Glutamatergic neuron (in vitro differentiated cells): ENCODE measurements at regions not wholly inside any gene's neighbourhood (a gene's known extent, or its start where the extent isn't known, plus 50 kb on each side); places are given as distances from the start of the nearest gene placed in this dataset.
"Not testable (repeated sequence)": the region's sequence is repeated elsewhere in the genome, so short reads cannot be mapped to it uniquely, and the experiment has no call there.

Source experiments
- DNase-seq: peaks from one replicate; pipeline ENCODE4 v3.0.0; 2022
- H3K27ac Mint-ChIP-seq: one replicate; pipeline ENCODE4 v1.8.0; 2020; ENCODE audit warnings: mild to moderate bottlenecking, mixed read lengths, inconsistent platforms; ENCODE audit not compliant: unreplicated experiment
- H3K27me3 Mint-ChIP-seq: one replicate; pipeline ENCODE4 v1.8.0; 2020; ENCODE audit warnings: mild to moderate bottlenecking, moderate library complexity, mixed read lengths, inconsistent platforms; ENCODE audit not compliant: unreplicated experiment
- H3K36me3 Mint-ChIP-seq: one replicate; pipeline ENCODE4 v1.8.0; 2020; ENCODE audit warnings: mild to moderate bottlenecking, mixed read lengths, inconsistent platforms; ENCODE audit not compliant: unreplicated experiment
- H3K4me1 Mint-ChIP-seq: one replicate; pipeline ENCODE4 v1.8.0; 2020; ENCODE audit warnings: mild to moderate bottlenecking, low read depth, mixed read lengths, inconsistent platforms; ENCODE audit not compliant: unreplicated experiment
- H3K4me3 Mint-ChIP-seq: one replicate; pipeline ENCODE4 v1.8.0; 2020; ENCODE audit warnings: mild to moderate bottlenecking, mixed read lengths, inconsistent platforms; ENCODE audit not compliant: unreplicated experiment
- H3K9me3 Mint-ChIP-seq: one replicate; pipeline ENCODE4 v1.8.0; 2020; ENCODE audit warnings: mild to moderate bottlenecking, moderate library complexity, mixed read lengths, inconsistent platforms; ENCODE audit not compliant: unreplicated experiment
- TF ChIP-seq, protein P1 (sequence below): fragments of 200-600 bp; sonication (generic); IDR thresholded peaks from one replicate; pipeline ENCODE4 v1.5.0; 2021; ENCODE audit not compliant: partially characterized antibody, unreplicated experiment

DNA sequence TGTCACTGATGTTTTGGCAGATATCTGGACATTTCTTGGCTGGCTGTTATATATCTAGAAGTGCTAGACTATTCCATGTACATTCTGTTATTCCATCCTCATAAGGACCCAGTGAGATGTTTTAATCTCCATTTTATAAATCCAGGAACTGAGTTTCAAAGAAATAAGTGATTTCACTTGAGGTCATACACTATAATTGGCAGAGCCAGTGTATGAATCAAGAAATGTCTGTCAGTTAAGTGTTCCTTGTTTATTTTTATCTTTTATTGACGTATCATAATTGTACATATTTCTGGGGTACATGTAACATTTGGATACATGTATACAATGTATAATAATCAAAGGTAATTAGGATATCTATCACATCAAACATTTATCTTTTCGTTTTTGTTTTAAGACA, 338.3 kb upstream of the KLF4 start:
- Mint-ChIP-seq H3K36me3 (no peaks in the 10 kb centered on the region), H3K27ac (no peak overlapping the region), H3K4me3 (no peak overlapping the region), H3K4me1 (no peaks in the 10 kb centered on the region), H3K9me3 (no peaks in the 10 kb centered on the region), H3K27me3 (no peaks in the 10 kb centered on the region)
- DNase-seq: no peak
- TF ChIP-seq, protein P1, sequence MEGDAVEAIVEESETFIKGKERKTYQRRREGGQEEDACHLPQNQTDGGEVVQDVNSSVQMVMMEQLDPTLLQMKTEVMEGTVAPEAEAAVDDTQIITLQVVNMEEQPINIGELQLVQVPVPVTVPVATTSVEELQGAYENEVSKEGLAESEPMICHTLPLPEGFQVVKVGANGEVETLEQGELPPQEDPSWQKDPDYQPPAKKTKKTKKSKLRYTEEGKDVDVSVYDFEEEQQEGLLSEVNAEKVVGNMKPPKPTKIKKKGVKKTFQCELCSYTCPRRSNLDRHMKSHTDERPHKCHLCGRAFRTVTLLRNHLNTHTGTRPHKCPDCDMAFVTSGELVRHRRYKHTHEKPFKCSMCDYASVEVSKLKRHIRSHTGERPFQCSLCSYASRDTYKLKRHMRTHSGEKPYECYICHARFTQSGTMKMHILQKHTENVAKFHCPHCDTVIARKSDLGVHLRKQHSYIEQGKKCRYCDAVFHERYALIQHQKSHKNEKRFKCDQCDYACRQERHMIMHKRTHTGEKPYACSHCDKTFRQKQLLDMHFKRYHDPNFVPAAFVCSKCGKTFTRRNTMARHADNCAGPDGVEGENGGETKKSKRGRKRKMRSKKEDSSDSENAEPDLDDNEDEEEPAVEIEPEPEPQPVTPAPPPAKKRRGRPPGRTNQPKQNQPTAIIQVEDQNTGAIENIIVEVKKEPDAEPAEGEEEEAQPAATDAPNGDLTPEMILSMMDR: no peak

DNA sequence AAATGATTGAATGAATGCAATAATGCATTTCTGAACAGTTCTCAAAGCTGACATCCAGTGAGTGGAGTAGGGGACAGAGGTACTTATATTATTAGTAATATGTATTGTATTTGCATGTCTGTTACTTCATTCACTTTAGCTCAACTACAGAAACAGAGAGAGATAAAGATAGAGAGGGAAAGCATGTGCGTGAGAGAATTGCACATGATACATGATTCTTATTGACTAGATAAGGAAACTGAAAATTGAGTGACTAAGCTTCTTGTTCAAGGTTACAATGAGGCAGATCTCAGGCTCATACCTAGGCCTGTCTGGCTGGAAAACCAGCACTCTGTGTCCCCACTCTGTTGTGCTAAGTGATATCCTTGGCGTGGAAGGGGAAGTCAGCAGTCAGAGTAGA, 337.7 kb upstream of the KLF4 start:
- no peak overlapping the region for H3K27ac Mint-ChIP-seq
- DNase-seq: no peak
- no peaks in the 10 kb centered on the region for H3K27me3 Mint-ChIP-seq
- no peaks in the 10 kb centered on the region for H3K4me1 Mint-ChIP-seq
- H3K36me3 Mint-ChIP-seq: no peaks in the 10 kb centered on the region
- no peak overlapping the region for H3K4me3 Mint-ChIP-seq
- H3K9me3 Mint-ChIP-seq: no peaks in the 10 kb centered on the region
- TF ChIP-seq, protein P1: no peak

DNA sequence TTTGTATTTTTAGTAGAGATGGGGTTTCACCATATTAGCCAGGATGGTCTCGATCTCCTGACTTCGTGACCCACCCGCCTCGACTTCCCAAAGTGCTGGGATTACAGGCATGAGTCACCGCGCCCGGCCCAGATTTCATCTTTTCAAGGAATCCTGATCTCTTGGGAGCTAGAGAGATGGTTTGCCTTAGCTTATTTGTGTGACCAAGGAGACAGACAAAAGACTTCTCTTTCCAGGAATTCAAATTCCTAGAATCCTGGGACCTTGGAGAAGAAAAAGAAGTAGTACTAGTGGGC, 337.1 kb upstream of the KLF4 start:
- not testable (repeated sequence) for DNase-seq, H3K9me3 Mint-ChIP-seq, H3K27ac Mint-ChIP-seq, H3K4me1 Mint-ChIP-seq, H3K4me3 Mint-ChIP-seq, H3K36me3 Mint-ChIP-seq, H3K27me3 Mint-ChIP-seq

DNA sequence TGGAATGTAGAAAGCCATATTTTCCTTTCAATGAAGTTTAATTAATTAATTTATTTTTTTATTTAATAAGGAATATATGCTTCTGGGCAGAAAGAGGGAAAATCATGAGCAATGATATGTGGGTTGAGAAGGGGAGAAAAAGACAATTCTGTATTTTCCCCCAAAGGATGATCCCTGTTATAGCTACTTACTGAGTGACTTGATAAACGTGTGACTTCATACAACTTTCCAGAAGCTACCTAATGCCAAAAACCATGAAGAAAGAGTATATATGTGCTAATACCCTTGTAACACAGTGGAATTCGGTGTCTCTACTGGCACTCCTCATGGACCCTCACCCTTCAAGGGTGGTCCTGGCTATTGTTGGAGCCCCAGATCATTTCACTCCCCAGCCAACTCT, 335.0 kb upstream of the KLF4 start:
- Mint-ChIP-seq H3K27ac (no peak overlapping the region), H3K4me3 (no peak overlapping the region), H3K27me3 (no peaks in the 10 kb centered on the region), H3K9me3 (no peaks in the 10 kb centered on the region), H3K4me1 (peaks cover 2% of the 10 kb centered on the region), H3K36me3 (no peaks in the 10 kb centered on the region)
- DNase-seq: no peak
- TF ChIP-seq, protein P1: no peak

DNA sequence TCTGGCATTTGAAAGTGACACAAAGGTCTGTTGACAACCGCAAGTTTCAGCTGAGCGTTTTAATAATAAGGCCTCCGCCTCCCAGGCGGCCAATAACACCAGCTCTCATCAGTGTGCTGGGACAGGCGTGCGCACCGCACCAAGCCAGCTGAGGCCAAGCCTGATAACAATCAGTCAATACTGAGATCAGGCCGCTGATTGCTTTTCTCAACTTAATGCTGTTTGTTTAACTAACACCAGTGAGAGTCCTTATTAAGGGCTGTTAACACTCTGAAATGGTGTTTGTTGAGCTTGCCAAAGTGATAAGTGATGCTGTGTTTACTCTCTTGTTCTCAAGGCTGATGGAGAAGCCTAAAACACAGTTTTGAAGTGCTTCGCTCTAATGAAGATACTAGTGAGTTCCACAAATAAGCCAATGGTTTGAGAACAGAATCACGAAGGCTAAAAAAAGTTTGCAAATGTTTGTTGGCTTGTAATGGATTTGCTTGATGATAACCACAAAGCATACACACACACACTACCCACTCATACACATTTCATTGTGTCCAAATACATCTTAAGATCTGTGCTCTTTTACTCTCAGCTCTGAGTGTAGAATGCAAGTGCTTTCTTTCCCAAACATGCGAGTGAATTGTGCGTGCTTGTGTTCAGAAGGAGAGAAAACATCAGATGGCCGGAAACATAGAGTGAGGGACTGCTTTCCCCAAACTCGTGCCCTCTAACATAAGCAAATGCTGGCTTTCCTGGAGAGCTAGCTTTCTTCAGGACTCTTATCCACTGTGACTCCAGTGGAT, 330.4 kb upstream of the KLF4 start:
- no peaks in the 10 kb centered on the region for H3K27me3 Mint-ChIP-seq

DNA sequence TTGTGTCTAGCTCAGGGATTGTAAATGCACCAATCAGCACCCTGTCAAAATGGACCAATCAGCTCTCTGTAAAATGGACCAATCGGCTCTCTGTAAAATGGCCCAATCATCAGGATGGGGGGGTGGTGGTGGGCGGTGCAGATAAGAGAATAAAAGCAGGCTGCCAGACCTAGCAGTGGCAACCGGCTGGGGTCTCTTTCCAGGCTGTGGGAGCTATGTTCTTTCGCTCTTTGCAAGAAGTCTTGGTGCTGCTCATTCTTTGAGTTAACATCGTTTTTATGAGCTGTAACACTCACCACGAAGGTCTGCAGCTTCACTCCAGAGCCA, 328.9 kb upstream of the KLF4 start:
- not testable (repeated sequence) for H3K4me3 Mint-ChIP-seq, H3K27ac Mint-ChIP-seq, DNase-seq, H3K4me1 Mint-ChIP-seq, H3K9me3 Mint-ChIP-seq, H3K27me3 Mint-ChIP-seq, H3K36me3 Mint-ChIP-seq

More for the DNA sequence above, 330.4 kb upstream of the KLF4 start:
- Mint-ChIP-seq H3K4me1 (peaks cover 3% of the 10 kb centered on the region), H3K4me3 (no peak overlapping the region), H3K36me3 (no peaks in the 10 kb centered on the region), H3K9me3 (no peaks in the 10 kb centered on the region), H3K27ac (no peak overlapping the region)
- peak; percentile 24 for DNase-seq
- TF ChIP-seq, protein P1: no peak

DNA sequence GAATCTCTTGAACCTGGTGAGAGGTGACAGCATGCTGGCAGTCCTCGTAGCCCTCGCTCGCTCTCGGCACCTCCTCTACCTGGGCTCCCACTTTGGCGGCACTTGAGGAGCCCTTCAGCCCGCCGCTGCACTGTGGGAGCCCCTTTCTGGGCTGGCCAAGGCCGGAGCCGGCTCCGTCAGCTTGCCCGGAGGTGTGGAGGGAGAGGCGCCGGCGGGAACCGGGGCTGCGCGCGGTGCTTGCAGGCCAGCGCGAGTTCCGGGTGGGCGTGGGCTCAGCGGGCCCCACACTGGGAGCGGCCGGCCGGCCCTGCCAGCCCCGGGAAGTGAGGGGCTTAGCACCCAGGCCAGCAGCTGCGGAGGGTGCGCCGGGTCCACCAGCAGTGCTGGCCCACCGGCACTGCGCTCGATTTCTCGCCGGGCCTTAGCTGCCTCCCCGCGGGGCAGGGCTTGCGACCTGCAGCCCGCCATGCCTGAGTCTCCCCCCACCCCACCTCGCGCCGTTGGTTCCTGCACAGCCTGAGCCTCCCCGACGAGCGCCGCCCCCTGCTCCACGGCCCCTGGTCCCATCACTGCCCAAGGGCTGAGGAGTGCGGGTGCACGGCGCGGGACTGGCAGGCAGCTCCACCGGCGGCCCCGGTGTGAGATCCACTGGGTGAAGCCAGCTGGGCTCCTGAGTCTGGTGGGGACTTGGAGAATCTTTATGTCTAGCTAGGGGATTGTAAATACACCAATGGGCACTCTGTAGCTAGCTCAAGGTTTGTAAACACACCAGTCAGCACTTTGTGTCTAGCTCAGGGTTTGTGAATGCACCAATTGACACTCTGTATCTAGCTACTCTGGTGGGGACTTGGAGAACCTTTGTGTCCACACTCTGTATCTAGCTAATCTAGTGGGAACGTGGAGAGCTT, 328.3 kb upstream of the KLF4 start:
- not testable (repeated sequence) for H3K36me3 Mint-ChIP-seq, H3K27ac Mint-ChIP-seq, DNase-seq, H3K27me3 Mint-ChIP-seq, H3K9me3 Mint-ChIP-seq, H3K4me3 Mint-ChIP-seq, H3K4me1 Mint-ChIP-seq
